ENCODE measurements at regions not wholly inside any gene's neighbourhood (a gene's known extent, or its start where the extent isn't known, plus 50 kb on each side); places are given as distances from the start of the nearest gene placed in this dataset.

DNA sequence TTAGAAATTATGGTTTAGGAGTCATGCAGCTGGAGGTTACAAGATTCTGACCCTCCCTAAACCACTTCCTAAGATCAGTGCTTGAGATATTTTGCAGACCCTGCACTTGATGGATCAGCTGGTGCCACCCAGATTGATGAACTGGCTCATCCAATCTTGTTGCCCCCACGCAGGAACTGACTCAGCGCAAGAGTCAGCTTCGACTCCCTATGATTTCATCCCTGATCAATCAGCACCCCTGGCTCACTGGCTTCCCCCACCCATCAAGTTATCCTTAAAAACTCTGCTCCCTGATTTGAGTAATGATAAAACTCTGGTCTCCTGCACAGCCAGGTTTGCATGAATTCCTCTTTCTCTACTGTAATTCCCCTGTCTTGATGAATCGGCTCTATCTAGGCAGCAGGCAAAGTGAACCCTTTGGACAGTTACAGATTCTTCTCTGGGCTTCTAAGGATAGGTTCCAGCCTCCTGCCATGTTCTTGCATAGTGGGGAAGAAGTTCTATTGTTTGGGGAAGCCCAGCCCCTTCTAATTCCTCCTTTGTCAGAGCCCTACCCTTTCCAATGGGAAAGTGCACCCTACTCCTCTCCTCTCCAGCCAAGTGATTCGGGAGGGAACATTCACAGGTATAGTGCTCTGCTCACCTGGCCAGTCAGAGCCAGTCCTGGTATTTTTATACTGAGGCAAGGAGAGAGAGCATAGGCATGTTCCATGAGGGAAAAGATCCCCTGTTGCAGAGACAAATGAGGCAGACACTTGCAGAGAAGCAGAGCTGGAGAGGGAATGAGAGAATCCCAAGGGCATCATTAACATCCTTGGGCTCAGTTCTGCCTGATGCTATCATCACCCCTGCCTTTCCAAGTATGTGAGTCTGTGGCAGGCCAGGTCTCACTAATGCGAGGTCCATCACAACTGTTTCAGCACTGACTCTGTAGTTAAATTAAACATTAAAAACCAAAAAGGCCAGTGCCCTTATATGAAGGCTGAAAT lies 224.4 kb upstream of the GALNT17 start:
- DNase-seq = no peak

DNA sequence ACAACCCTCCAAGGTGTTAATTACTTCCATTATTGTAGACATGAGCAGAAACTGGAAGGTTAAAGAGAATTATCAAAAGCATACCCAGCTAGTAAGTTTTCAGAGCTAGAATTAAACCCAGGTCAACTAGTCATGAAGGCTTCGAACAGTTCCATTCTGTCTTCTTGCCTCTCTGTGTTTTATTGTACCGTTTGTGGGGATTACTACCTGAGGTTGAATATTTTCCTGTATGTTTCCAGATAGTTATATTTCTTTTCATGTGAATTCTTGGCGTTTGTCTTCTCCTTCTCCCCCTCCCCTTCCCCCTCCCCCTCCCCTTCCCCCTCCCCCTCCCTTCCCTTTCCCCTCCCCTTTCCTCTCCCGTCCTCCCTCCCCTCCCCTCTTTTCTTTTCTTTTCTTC lies 218.0 kb upstream of the GALNT17 start:
- DNase-seq = no peak

DNA sequence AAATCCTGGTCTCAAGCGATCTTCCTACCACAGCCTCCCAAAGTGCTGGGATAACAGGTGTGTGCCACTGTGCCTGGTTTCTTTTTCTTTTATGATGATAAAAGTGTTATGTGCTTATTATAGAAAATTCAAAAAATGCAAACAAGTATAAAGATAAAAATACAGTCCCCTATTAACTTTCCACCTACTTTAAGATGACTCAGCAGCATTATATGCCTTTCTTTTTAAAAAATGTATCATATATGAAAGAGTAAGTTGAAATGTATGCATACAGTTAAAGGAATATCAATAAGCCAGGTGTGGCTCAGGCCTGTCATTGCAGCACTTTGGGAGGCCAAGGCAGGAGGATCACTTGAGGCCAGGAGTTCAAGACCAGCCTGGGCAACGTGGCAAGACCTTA lies 216.9 kb upstream of the GALNT17 start:
- no peak for DNase-seq

DNA sequence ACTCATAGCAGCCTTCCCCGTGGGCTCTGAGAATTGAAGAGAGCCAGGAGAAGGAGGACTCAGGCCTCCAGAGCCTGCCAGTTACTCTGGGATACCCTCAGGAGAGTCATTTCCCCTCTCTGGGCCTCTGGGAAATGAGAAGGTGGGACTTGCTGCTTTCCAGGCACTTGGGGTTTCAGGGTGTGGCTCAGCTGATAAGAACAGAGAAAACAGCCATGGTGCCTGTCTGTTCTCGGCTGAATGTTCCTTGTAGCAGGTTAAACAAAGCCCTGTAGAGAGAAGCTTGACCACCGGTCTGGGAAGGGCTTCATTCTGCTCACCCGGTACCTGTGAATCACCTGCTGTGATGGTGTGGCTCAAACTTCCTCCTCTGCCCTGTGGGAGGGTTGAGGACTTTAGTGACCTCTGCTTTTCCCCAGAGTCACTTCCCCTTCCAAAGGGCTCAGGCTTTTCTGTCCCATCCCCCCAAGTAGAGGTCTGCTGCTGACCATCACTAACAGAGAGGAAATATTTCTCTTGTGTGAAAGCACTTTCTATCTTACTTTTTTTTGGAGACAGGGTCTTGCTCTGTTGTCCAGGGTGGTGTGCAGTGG lies 212.4 kb upstream of the GALNT17 start:
- no peak for DNase-seq

DNA sequence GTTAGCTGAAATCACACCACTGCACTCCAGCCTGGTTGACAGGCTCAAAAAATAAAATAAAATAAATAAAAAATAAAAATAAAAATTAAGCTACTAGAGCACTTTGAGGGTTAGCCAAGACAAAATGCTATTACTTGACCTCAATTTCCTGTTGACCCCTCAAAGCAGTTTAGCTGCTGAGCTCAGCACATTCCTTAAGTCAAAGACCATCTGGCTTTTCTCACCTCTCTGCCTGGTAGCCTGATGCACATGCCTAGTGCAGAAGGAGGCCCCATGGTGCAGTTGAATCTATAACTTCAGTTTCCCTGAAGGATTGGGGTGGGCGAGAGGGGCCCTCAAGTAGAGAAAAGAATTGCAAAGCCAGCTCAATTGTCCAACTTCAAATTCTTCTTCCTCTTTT lies 211.1 kb upstream of the GALNT17 start:
- DNase-seq = no peak

DNA sequence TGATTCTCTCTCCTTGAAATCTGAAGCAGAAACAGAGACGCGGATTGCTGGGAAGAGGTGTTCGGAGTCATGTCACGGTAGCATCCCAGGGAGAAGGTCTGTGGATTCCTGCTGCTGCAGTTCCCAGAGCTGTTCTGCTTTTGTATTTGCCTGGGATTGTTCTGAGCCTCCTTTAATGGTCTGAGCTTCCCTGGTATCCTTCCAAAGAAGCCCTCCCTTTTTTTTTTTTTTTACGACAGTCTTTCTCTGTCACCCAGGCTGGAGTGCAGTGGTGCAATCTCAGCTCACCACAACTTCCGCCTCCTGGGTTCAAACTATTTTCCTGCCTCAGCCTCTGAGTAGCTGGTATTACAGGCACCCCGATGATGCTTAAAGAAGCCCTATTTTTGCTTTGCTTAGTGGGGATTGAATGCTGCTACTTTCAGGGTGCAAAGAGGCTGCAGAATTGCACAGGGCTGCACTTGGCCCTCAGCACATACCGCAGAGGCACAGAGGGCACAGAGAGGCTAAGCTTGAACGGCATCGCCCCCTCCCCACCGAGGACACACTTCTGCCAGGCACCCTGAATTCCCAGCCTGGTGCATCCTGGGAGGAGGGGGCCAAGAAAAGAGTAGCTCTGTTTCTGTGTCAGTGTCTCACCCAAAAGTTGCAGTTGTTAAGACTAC lies 208.6 kb upstream of the GALNT17 start:
- no peak for DNase-seq

DNA sequence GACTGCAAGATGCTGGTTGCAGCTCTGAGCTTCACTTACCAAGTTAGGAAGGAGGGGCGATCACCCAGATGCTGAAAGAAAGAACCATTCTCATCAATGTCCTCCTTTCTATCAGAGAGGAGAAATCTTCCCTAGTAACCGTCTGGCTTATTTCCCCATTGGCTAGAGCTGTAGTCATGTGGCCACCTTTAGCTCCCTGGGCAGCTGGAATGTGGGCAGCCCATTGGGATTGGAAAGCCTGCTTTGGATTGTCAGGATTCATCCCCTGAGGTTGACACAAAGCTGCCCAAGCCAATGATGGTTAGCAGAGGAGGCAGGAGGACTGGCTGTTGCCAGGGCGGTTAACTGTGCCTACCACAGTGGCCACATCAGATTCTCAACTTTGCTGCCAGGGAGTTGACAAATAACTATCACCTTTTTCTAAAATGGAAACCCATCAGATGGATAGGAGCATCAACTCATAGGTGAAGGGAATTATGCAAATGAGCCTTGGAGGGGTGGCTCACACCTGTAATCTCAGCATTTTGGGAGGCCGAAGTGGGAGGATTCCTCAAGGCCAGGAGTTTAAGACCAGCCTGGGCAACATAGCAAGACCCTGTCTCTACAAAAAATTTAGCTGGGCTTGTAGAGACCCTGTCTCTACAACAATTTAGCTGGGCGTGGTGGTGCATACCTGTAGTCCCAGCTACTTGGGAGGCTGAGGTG lies 206.4 kb upstream of the GALNT17 start:
- DNase-seq = no peak

DNA sequence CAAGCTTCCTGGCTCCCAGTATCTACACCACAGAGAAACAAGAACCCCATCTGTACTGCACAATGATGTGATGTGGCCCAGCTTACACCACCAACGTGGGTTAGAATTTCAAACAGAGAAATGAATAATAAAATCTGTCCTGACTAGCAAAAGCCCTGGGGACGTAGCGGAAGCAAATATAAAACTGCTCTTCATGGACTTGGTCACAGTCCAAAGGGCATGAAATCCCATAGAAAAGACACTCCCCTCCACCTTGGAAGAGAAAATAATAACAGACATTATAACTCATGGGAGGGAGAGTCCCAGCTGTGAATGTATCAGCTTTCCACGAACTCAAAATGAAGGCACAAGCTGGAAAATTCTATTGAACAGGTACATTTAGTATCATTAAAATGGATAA lies 205.3 kb upstream of the GALNT17 start:
- DNase-seq = no peak

DNA sequence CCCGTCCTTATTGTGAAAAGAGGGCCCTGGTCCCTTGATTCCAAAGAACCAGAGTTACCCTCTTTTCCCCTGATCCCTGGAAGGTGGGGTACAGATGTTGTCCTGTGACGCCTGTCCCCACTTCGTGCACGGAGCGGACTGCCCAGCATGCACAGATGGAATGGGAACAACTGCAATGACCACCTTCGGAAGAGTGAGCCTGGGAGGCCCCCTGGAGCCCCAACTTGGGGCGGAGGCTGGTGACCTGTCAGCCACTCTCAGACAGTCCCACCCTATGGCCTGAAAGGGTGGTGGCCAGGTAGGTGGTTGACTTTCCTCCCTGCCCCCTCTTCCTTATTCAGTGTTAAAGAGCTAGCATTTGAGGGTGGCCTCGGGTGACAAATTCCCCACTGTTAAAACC lies 196.6 kb upstream of the GALNT17 start:
- DNase-seq = no peak

DNA sequence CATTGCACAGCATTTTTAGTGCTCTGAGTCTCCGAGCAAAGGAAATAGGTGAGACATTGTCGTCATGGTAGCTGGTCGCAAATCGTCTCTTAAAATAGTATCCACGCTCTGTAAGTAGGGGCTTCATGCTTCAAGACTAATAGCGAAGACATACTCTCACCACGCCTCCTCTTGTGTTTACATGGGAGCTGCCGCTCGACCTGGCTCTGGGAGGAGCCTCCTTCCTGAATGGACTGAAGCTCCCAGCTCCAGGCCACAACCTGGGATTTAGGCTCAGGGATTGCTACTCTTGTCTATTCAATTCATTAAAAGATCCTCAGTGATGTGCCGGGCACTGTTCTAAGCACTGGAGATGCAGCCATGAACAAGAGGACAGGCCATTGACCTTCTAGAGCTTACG lies 196.1 kb upstream of the GALNT17 start:
- no peak for DNase-seq

DNA sequence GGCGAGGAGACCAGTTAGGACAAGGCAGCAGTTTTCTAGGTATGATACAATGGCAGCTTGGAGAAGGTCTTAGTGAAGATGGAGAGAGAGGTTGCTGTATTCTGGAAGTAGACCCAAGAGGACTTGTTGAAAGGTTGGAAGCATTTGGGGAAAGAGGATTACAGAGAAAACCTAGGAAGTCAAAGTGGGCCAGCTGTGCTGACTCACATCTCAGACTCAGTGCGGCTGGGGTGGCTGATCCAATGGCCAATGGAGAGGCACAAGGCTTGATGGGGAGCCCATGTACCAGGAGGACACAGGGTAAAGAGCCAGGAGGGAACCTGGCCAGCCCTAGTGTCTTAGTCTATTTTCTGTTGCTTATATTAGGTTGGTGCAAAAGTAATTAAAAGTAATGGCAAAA lies 194.5 kb upstream of the GALNT17 start:
- DNase-seq = no peak

DNA sequence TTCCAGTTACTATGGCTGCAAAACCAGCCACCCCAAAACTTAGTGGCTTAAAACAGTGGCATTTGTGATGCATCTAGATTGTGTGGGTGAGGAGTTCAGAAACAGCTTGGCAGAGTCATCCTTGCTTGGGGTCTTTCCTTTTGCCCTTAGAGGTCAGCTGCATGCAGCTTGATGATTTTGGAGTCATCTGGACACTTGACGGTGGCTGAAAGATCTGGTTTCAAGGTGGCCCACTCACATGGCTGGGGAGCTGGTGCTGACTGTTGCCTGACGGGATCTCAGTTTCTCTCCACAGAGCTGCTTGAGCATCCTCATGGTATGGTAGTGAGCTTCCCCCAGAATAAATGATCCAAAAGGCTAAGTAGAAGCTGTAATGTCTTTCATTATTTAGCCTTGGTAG lies 191.3 kb upstream of the GALNT17 start:
- DNase-seq = no peak

DNA sequence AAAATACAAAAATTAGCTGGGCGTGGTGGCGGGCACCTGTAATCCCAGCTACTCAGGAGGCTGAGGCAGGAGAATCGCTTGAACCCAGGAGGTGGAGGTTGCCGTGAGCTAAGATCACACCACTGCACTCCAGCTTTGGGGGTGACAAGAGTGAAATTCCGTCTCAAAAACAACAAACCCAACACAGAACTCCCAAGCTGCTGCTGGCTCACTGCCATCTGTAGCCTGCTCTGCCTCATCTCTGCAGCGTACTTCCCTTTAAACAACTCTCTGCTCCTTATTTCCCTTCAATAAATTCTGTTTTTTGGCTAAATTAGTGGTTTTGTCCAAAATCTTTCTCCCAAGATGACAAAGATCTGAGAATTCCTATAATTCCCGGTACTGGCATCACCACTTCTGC lies 189.2 kb upstream of the GALNT17 start:
- DNase-seq = no peak

DNA sequence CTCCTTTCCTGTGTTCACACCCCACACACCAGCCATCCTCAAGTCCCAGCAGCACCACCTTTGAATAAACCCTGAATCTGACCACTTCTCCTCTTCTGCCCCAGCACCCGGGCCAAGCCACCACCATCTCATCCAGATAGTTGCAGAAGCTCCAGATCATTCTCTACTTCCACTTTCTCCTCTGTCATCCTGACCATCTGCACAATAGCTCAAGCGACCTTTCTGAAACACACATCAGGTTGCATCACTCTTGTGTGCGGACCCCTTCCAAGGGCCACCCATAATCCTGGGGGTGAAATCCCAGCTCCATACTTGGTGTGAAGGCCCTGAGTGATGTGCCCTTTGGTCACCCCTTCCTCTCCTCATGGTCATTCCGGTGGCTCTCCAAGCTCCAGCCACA lies 187.4 kb upstream of the GALNT17 start:
- DNase-seq = no peak

DNA sequence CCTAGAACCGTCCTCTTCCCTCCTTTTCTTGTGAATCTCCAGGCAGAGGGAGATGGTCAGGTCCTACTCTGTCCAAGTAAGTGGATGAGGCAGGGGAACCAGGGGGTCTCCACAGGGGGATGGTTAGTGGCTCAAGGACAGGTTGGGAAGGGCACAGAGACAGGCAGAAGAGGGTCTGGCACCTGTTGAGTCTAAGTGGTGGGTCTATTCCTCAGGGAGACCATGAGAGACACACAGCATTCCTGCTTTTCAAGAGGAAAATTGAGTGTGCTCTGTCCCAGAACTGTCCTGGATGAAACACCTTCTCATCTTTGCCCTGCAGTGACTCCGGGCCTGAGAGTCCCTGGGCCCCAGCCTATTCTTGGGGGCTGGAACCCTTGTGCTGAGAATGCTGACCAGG lies 184.8 kb upstream of the GALNT17 start:
- DNase-seq = no peak

DNA sequence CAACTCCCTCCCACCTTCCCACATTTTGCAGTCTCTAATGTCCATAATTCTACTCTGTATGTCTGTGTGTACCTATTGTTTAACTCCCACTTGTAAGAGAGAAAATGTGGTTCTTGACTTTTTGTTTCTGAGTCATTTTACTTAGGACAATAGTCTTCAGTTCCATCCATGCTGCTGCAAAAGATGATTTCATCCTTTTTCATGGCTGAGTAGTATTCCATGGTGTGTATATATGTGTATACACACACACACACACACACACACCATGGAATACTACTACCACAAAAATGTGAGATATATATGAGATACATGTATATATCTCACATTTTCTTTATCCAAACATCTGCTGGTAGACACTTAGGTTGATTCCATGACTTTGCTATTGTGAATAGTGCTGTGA lies 182.1 kb upstream of the GALNT17 start:
- DNase-seq = no peak

DNA sequence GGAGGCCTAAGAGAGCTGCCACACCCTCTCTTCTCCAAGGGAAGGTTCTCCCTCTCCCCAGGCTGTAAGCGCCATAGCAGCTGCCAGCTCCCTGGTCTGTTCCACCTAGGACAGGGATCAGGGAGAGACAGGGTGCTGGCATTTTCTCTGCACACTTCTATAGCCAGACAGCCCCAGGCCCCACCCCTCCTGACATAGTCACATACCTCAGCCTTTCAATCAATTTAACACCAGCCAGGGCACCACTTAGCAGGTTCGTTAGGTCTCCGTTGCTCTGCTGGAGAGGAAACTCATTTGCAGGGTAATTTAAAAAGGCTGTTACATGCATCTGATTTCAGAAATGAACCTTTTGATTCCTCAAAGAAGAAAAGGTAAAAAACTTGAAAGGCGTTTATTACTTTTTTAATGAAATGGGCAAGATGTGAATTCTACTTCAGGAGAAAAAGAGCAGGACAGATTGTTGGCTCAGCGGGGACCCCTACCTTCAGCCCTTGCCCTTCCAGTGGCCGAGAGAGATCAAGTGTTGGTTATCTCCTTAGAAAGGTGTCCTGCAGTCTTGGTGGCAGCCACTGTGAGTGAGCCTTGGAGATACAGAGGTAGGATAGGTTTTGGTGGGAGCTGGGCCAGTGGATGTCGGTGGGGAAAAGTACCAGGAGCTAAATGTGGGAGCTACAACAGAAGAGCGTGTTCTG lies 180.5 kb upstream of the GALNT17 start:
- DNase-seq = no peak

DNA sequence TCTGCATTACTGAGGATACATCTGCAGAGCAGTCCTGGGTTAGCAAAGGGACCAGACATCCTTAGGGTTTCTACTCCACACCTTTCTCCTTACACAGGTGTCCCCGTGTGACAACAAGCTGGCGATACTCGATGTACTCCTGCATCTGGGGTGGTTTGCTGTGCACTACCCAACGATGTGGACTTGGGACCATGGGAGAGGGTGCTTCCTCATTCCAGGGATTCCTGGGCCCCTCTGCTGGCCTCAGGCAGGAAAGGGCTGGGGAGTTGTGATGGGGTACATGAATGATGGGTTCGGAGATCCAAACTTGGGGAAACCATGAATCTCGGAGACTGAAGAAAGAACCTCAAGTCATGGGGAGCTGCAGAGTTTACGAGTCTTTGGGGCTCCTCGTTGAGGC lies 179.6 kb upstream of the GALNT17 start:
- no peak for DNase-seq

DNA sequence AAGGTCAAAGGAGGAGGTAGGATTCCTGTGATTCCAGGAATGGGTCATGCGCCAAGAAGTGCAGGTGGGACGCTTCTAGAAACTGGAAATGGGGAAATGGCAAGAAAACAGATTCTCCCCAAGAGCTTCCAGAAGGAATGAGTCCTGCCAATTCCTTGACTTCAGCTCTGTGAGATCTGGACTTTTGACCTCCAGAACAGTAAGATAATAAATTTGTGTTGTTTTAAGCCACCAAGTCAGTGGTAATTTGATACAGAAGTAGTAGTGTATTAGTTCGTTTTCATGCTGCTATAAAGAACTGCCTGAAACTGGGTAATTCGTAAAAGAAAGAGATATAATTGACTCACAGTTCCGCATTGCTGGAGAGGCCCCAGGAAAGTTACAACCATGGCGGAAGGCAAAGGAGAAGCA lies 178.6 kb upstream of the GALNT17 start:
- no peak for DNase-seq

DNA sequence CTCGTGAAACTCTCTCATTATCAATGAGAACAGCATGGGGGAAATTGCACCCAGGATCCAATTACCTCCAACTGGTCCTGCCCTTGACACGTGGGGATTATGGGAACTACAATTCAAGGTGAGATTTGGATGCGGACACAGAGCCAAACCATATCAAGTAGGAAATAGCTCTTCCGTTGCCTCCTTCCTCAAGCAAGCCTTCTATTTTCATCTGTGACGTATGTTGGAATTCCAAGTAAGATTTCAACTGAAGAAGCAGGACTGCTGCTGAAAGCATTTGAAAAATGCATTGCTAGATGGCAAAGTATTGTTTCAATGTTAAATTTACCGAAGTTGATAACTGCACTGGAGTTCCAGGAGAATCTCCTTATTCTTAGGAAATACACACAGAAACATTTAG lies 178.1 kb upstream of the GALNT17 start:
- DNase-seq = no peak

DNA sequence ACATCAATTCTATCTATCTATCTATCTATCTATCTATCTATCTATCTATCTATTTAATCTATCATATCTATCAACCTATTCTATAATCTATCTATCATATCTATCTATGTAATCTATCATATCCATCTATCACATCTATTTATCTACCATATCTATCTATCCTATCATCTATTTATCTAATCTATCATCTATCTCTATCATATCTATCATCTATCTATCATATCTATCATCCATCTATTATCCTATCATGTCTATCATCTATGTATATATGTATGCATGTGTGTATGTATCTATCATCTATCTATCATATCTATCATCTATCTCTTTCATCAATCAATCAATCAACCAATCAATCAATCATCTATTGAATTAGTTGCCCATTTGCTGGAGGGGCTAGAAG lies 159.3 kb upstream of the GALNT17 start:
- no peak for DNase-seq

DNA sequence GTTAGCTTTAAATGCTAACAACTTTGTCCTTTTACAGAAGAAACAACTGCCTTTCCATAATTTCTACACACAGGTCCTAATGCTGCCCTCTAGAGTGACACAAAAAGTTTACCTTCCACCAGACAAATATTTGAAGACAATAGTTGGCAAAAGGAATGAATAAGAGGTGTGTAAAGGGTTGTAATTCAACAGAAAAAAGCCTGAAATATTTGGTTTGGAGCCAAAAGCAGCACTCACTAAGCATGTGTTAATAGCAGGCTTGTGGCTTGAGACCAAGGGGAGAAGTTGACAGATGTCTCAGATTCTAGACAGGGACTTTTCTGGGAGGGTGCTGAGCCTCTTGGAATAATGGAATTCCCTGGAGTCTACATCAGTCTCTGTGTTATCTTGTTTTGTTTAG lies 156.2 kb upstream of the GALNT17 start:
- DNase-seq = no peak

All from C1 segment of cervical spinal cord (tissue), 14 donors.